NT2/D1 (cell line): ENCODE measurements at regions not wholly inside any gene's neighbourhood (a gene's known extent, or its start where the extent isn't known, plus 50 kb on each side); places are given as distances from the start of the nearest gene placed in this dataset.

Experiments used
- SUZ12 ChIP-seq: IDR thresholded peaks from 2 replicates; pipeline ENCODE4 v1.6.1; 2011; ENCODE audit not compliant: insufficient read length, insufficient read depth; ENCODE audit errors: extremely low read depth
- YY1 ChIP-seq: IDR thresholded peaks from 2 replicates; pipeline ENCODE4 v1.6.1; 2011; ENCODE audit not compliant: insufficient read length, insufficient read depth
- ZNF274 ChIP-seq: IDR thresholded peaks from 2 replicates; pipeline ENCODE4 v1.6.1; 2011; ENCODE audit warnings: mild to moderate bottlenecking, low read depth, low read length

GRCh38 chr22:22157348-22157725 is 87.2 kb upstream of the VPREB1 start:
- TF ChIP-seq YY1 (no peak), SUZ12 (no peak), ZNF274 (no peak)
